Fibroblast of skin of left quadriceps (primary cell): ENCODE measurements at regions not wholly inside any gene's neighbourhood (a gene's known extent, or its start where the extent isn't known, plus 50 kb on each side); places are given as distances from the start of the nearest gene placed in this dataset.
A peak's percentile ranks its signal among the peaks of the same experiment; 100 is the strongest.

Experiments used
- DNase-seq, 2 experiments: peaks; one replicate each; pipeline ENCODE4 v3.0.0-alpha.2; 2013; ENCODE audit warnings: low read depth in 2 of 2

DNA sequence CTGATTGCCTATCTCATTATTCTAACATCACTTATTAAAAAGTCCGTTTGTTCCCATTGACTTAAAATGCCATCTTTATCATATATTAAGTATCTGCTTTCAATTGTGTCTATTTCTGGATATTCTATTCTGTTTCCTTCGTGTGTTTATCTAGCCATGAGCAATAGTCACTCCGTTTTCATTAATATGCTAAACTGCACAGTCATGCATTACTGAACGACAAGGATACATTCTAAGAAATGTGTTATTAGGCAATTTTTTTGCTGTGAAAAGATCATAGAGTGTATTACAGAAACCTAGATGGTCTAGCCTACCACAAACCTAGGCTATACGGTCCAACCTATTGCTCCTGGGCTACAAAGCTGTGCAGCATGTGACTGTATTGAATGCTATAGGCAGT lies 482.9 kb downstream of the IRX1 start:
- no peak for DNase-seq

DNA sequence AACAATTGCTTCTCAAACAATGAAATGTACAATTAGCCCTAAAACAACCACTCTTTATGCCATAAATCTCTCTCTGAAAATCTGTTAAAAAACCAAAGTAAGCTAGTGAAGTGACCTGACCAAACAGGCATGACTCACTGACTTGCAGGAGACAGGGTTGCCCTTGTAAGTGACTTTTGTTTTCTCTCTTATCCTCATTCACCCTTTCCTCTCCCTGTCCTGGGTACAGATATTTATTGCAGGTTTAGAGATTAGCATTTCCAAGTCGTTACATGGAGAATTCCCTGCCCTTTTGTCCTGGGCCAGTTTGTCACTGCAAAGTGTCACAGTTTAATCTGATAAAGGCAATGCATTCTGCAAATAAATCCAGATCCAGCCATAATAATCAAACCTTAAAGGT lies 484.2 kb downstream of the IRX1 start:
- DNase-seq: no peak

DNA sequence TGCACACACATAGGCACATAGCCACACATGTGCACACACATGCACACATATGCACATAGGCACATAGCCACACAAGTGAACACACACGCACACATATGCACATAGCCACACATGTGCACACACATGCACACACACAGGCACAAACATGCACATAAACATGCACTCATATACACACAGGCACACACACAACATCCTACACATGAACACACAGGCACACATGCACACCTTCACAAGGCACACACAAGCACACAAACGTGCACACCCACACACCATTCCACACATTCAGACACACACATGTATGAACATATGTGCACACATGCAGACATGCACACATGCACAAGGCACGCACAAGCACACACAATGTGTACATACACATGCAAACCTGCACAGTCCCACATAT lies 484.7 kb downstream of the IRX1 start:
- no peak for DNase-seq

DNA sequence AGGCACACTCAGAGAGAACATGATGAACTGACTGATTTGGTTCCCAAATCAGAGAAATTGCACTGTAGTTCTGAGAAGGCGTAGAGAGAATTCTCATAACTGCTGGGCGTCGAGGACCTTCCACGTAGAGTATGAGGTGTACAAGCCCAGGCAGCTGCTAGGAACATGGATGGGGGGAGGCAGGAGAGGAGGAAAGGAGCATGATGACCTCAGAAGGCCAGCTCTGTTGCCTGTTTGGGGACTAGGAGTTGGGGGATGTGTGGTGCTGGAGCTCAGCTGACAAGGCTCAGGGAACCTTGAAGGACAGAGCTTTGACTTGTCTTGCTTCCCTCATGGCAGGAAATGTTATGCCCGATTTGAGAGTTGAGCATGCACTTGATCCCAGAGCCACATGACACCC lies 485.4 kb downstream of the IRX1 start:
- no peak for DNase-seq

DNA sequence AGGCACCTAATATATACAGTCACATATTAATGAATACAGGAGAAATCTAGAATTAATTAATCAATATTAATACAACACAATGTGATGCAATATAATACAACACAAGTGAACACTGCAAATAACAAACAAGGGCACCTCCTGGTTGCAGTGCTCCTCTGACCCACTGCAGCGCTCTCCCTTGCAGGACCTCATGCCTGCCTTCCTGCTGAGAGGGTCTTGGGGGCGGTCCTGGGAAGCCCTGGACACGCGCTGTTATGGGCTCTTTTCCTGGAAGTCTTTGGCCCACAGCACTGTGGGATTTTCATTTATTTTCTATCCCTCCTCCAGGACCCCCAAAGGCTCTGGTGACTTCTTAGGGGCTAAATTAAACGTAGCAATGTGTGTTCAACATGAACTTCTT lies 485.8 kb downstream of the IRX1 start:
- no peak for DNase-seq

DNA sequence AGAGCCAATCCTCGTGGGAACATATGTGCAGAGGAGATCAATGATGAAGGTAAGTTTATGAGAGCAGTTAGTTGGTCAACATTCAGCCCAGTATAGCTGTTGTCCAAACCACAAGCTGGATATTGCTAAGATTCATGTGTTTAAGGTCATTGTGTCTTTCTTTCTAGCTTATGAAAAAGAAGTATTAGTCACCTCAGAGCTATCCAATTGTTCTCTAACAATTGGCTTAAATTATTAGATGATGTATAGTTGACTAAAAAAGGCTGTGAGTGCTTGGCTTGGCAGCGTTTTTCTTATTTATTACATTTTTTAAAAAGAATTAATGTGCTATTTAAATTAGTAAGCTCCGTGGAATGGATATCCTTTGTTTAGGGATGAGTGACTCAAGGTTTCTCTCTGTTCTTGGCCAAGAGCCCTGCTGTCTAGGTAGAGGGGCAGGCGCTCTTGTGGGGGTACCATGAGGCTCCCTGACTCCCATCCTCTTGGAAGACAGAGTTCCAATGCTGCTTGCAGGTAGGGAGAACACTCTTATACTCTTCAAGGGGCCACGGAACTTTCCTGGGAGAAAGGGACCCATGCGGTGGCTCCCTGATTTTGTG lies 487.4 kb downstream of the IRX1 start:
- peak; percentile 53 to 65 for DNase-seq

DNA sequence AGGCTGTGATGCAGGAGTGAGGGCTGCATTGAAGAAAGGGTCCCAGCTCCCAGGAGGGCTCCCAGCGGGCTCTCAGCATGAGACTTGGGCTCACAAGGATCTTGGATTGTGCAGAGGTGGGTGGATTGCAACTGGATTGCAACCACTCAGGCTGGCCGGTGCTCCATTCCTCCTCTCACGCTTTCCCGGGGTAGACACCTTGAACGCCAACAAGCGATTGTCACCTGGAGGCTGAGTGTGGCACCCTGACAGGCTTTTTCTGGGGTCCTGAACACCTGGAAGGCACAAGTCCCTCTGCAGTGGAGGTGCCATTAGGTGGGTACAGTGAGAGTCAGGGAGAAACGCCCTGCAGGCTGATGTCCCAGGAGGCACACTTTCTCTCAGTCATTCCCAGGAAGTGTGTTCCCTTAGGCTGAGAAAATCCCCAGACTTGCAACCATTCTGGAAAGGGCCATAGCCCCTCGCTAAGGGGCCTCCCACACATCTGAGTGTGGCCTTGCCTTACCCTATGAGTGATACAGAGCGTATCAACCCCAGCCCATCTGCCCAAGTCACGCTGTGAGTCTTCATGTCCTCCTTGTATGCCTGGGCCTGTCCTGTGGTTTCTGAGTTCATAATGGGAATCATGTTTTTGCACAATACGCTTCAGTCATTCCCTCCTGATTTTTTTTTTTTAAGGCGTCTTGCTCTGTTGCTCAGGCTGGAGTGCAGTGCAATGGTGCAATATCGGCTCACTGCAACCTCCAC lies 488.1 kb downstream of the IRX1 start:
- DNase-seq: peak; percentile 18 to 30

DNA sequence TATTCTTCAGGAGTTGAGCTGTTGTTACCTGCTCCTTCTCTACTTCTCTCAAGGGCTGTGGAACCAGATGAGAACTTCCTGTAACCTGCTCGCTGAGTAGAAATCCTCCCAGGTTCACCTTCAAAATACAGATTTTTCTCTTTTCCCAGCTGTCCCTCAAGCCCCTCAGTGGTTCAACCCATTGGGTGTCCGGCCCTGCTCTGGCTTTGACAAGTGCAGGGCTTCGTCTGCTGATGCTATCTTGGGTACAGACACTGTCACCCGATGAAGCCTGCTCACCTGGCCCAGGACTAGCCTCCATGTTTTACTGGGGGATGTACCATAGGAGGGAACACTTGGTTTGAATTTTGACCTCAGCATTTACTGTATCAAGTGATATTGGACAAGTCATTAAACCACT lies 490.4 kb downstream of the IRX1 start:
- DNase-seq: no peak

DNA sequence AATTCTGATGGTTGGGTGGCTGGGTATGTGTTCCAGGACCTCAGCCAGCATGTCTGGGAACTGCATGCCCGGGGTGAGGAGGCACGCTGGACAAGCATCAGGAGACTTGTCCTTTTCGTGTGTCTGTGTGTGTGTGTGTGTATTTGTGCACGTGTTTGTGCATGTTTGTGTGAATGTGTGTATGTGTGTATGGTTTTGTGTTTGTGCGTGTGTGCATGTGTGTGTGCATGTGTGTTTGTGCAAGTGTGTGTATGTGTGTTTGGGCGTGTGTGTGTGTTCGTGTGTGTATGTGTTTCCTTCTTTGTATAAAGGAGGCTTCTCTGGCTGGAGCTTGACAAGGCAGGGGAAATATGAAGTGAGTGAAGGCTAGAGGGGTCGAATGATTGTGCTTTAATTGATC lies 491.5 kb downstream of the IRX1 start:
- DNase-seq: no peak

DNA sequence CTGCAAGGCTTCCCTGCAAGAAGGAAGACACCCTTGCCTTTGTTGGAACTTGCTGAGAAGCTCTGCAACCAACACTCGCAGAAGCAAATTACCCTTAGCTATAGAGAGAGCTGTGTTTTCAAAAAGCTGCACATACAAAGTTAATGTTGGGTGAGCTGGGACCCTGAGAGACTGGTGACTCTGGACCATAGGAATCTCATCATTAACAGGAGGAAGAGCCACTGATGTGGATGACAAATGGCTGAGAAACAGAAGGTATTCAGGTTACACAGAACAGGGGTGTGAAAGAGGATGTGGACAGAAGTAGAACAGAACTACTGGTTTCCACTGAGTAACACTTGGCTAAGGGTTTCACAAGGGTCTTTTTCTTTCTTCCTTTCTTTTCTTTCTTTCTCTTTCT lies 493.5 kb downstream of the IRX1 start:
- DNase-seq: no peak

DNA sequence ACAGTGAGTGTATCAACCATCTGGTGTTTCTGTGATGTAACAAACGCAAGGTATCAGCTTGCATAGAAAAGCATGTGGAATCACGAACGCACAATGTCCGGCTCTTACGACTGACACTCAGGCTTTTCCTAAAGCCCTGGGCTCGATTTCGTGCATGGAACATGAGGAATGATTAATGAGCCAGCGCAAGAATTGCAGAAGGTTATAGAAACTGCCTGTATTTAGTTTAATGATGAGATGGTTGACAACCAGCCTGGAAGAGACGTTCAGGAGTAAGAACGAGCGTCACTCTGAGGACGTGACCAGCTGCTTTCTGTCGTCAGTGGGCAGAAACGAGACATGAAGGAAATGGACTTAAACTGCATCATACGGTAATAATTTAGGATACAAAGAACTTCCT lies 497.6 kb downstream of the IRX1 start:
- DNase-seq: peak; percentile 20 to 29

DNA sequence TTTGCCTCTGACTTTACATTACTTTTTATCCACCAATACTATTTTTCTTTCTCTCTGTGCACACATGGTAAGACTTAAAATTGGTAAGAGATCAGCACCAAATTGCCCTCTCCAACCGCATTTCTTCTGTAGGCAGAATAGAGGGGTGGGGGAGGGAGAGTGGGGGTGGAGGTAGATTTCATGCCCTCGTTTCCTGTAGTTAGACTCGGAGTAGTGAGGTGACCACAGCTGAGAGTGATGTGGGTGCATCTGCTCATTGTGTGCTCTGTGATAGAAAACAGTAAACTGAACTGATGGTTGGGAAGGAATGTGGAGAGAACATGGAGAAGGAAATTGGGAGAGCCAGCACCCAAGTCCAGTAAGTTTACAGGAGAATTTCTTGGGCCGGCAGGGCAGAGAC lies 498.3 kb downstream of the IRX1 start:
- DNase-seq: no peak

DNA sequence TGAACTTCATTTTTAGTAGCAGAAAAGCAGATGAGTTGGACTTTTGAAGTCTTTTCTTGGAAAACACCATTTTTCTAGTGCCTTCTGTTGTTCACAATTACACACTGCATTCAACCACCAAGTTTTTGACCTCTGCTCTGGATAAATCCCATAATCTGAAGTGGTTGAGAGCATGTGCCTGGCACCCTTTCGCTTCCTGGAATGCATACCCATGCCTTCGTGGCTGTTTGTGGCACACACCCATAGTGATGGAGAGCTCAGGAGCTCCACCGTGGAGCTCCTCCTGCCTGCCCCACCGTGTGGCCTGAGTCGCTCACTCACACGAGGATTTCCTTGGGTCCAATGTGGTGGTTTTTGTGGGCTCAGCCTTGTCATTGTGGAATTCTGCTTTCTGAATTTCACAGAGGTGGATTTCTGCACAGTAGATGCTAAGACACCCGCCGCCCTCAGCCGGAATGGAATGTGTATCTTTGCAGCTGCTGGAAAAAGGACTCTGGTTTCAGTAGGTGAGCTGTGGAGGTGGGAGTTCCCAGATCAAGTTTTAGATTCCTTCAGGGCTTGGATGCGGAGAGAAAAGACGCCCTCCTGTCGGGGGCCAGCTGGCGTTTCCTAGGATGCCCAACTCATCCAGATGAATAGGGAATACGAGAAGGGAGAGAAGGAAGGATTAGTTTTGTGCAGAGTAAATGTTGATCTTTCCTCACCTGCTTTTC lies 500.4 kb downstream of the IRX1 start:
- DNase-seq: no peak

DNA sequence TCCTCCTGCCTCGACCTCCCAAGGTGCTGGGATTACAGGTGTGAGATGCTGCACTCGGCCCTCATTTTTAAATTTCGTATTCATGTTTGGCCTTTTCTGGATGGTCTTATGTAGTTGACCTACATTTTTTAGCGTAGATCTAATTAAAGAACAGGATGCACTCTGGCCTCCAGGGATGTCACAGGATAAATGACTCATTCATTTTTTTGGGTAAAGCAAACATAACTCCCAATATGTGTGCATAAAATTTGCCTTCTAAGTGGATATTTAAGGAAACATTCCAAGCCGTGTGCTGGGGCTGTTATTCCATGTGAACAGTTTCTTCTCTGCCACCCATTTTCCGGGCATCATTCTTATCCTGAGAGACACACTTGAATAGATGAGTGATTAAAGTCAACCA lies 501.6 kb downstream of the IRX1 start:
- DNase-seq: no peak

DNA sequence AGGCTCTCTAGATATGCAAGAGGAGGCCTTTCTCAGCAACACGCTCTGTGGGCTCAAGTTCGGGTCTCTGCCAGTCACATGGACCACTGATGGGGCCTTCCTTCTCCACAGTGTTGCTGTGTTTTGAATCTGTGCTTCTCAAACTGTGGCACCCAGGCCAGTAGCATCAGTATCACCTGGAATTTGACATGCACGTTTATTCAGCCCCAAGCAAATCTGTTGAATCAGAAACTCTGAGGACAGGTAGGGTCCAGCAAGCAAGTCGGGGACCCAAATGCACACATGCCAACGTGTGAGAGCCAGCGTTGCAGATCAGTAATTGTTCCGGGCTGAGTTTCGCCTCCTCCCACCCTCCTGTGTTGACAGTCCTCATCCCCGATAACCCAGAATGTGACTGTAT lies 502.6 kb downstream of the IRX1 start:
- no peak for DNase-seq

DNA sequence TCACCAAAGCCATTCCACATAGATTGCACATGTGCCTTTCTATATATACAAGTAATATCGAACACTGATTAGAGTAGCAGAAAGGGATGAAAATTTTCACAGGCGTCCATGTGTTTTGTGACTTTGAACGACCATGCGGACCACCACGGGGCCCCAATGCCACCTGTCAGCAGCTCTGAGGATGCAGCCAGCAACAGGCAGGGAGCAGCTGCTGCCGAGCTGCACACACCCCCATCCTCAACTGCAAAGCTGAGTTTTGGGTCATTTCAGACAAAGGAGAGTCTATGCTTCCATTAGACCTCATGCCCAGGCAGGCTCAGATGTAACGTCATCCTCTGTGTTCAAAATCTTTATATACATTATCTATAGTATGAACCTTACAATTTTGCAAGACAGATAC lies 503.8 kb downstream of the IRX1 start:
- DNase-seq: no peak

DNA sequence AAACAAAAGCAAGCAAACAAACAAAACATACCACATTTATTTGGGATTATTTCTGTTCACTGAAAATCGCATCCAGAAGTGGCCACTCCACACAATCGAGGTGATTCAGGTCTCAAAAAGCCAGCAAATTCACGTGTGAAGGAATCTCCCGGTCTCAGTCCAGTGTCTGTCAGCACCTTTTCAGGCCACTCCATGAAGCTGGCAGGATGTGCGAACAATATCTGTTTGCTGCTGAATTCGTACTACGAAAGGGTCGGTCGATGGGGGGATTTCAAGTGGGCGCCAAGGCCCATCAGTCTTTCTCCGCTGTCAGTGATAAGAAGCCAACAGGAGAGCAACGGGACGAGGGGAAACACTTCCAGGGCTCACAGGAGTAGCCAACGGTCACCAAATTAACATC lies 505.1 kb downstream of the IRX1 start:
- DNase-seq: no peak

DNA sequence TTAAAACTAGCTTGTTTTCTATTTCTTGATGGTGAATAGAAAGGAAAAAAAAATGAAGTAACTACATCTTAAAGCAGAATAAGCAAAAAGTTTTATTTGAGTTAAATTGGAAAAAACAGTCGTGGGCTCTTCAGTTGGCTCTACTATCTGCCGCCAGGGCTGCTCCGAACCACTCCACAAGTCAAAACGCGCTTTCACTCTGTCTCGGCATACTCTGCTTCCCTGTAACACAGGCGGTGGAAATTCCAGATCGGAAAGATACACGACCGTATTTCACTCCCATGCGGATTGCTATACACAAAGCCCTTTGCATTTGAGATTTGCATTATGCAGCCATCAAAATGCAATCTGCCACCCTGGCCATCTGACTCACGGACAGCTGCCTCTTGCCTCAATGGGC lies 505.6 kb downstream of the IRX1 start:
- DNase-seq: no peak

DNA sequence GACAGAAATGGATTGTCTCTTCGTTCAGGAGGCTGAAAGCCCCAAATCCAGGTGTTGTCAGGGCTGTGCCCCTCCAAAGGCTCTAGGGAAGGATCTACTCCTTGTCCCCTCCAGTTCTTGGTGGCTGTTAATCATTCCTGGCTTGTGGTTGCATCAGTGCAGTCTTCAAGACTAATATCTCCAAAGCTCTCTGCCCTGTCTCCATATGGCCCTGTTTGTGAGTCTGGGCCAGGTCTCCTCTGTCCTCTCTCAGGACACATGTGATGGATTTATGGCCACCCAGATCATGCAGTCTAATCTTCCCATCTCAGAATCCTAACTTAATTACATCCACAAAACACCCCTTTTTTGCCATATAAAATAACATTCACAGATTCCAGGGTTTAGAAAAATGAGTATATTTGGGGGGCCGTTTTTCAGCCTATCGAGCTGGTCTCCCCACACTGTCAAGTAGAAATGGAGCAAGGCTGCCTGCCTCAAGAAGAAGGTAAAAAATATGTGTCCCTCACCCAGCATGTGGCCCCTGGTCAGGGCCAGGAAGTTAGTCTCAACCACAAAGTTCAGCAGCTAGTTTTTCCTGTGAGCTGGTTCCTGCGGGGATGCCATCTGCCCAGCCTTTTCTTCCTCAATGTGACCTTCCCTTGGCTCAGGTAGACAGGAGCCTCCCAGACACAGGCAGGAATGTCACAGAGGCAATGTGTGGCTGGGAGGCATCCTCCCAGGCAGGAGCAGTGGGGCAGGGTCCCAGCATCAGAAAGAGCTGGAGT lies 509.4 kb downstream of the IRX1 start:
- no peak for DNase-seq

DNA sequence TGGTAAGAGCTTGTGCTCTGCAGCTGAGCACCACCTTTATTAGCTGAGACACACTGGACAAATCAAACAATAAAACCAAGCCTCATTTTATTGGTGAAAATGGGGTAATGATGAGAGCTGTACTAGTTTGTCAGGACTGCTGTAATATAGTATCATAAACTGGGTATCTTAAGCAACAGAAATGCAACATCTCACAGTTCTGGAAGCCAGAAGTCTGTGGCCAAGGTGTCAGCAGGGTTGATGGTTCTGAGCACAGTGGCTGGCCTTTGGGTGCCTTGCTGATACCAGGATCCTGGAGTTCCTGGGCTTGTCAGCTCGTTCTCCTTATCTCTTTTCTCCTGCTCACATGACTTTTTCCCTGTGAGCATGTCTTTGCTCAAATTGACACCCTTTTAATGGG lies 513.1 kb downstream of the IRX1 start:
- no peak for DNase-seq

DNA sequence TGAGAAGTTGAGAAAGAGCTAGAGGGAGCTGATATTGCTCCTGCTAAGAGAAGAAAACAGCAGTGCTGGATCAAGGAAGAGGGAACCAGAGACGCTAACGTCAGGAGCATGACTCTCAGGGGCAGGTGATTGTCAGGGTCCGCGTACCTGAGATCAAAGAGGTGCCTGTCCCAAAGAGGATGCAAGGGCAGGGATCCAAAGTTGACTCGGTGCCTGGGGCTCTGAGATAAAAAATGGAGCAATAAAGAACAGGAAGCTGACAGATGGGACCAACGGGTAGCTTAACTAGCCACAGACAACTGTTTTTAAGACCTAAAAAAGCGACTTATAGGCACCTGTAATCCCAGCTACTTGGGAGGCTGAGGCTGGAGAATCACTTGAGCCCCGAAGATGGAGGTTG lies 517.8 kb downstream of the IRX1 start:
- DNase-seq: no peak

DNA sequence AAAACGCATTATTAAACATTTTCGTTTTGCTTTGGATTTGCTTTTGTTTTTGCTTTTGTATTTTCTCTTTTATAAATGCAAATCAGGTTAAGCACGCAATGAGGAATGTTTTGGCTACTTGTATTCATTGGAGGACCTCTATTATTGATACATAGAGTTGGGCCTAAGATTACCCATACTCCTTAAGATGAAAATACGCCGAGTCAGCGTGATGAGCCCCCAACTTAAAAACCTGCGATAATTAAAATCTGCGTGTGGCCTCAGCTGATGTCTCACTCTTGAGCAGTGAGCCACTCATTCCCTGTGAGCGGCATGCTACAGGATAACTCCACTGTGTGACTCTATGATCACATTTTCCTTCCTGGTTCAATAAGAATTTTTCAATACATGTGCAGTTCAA lies 518.3 kb downstream of the IRX1 start:
- DNase-seq: no peak

DNA sequence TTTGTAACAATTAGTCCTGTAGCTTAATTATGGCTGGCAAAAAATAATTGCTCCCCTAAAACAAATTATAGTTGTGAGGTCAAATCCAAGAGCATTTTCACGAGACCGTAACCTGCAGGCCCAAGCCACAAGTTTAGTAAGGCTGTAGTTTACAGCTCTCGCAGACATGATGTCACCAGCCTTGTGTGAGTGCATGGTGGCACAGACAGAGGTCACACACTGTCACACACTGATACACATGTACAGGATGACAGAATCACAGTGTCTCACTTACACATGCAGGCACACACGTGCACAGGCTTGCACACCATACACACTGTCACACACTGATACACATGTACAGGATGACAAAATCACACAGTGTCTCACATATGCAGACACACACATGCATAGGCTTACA lies 518.8 kb downstream of the IRX1 start:
- no peak for DNase-seq
